NCI-H2107 (cell line): ENCODE measurements at regions not wholly inside any gene's neighbourhood (a gene's known extent, or its start where the extent isn't known, plus 50 kb on each side); places are given as distances from the start of the nearest gene placed in this dataset.

Experiments
- DNase-seq: peaks from one replicate; lab custom pipeline; 2025; lab: John Stamatoyannopoulos, UW

GRCh38 chr1:187433598-187433997, 604.8 kb downstream of the PLA2G4A start:
- no peak for DNase-seq

- no peak for DNase-seq
Measured at GRCh38 chr1:187442603-187443002, 613.9 kb downstream of the PLA2G4A start.

- no peak for DNase-seq
Measured at GRCh38 chr1:187443939-187444338, 615.2 kb downstream of the PLA2G4A start.

- DNase-seq: no peak
Measured at GRCh38 chr1:187445066-187445465, 616.3 kb downstream of the PLA2G4A start.

GRCh38 chr1:187451238-187451637, 622.5 kb downstream of the PLA2G4A start:
- no peak for DNase-seq

- no peak for DNase-seq
Measured at GRCh38 chr1:187454010-187454409, 625.3 kb downstream of the PLA2G4A start.

- DNase-seq: no peak
Measured at GRCh38 chr1:187456446-187456845, 627.7 kb downstream of the PLA2G4A start.

GRCh38 chr1:187460093-187460492, 631.3 kb downstream of the PLA2G4A start:
- no peak for DNase-seq

GRCh38 chr1:187464320-187464719, 635.6 kb downstream of the PLA2G4A start:
- no peak for DNase-seq

GRCh38 chr1:187465441-187465840, 636.7 kb downstream of the PLA2G4A start:
- no peak for DNase-seq

GRCh38 chr1:187469836-187470235, 641.1 kb downstream of the PLA2G4A start:
- no peak for DNase-seq

- no peak for DNase-seq
Measured at GRCh38 chr1:187471555-187471954, 642.8 kb downstream of the PLA2G4A start.

GRCh38 chr1:187474336-187474735, 645.6 kb downstream of the PLA2G4A start:
- no peak for DNase-seq

- no peak for DNase-seq
Measured at GRCh38 chr1:187476671-187477070, 647.9 kb downstream of the PLA2G4A start.

GRCh38 chr1:187477103-187477502, 648.4 kb downstream of the PLA2G4A start:
- no peak for DNase-seq

- DNase-seq: no peak
Measured at GRCh38 chr1:187477535-187477934, 648.8 kb downstream of the PLA2G4A start.

GRCh38 chr1:187481581-187482148, 652.9 kb downstream of the PLA2G4A start:
- no peak for DNase-seq

GRCh38 chr1:187490266-187490665, 661.5 kb downstream of the PLA2G4A start:
- no peak for DNase-seq

GRCh38 chr1:187491082-187491720, 662.5 kb downstream of the PLA2G4A start:
- DNase-seq: no peak

GRCh38 chr1:187498028-187498427, 669.3 kb downstream of the PLA2G4A start:
- no peak for DNase-seq

GRCh38 chr1:187504779-187505178, 676.0 kb downstream of the PLA2G4A start:
- DNase-seq: no peak

- no peak for DNase-seq
Measured at GRCh38 chr1:187509091-187509490, 680.3 kb downstream of the PLA2G4A start.

GRCh38 chr1:187513190-187513589, 684.4 kb downstream of the PLA2G4A start:
- DNase-seq: no peak

- DNase-seq: no peak
Measured at GRCh38 chr1:187514110-187514509, 685.4 kb downstream of the PLA2G4A start.
